Upper lobe of left lung (tissue), 6 donors: ENCODE measurements at regions not wholly inside any gene's neighbourhood (a gene's known extent, or its start where the extent isn't known, plus 50 kb on each side); places are given as distances from the start of the nearest gene placed in this dataset.
A peak's percentile ranks its signal among the peaks of the same experiment; 100 is the strongest.

Source experiments
- ATAC-seq, 2 donors: fragments of 200-7000 bp; cut with Tn5 transposase; one replicate each; pipeline ENCODE4 v1.9.1; 2022; ENCODE audit warnings: mild to moderate bottlenecking in 2 of 2, moderate library complexity in 2 of 2; ENCODE audit not compliant: low FRiP score in 2 of 2
- DNase-seq, 2 donors: peaks; one replicate each; pipeline ENCODE4 v3.0.0-alpha.2; 2019 to 2020
- H3K27ac ChIP-seq, 4 donors: fragments of 200-600 bp; sonication (generic); one replicate each; pipeline ENCODE4 v1.5.1; 2016 to 2019
- H3K27me3 ChIP-seq, 4 donors: fragments of 200-600 bp; sonication (generic); one replicate each; pipeline ENCODE4 v1.5.1; 2017 to 2019
- H3K36me3 ChIP-seq, 4 donors: fragments of 200-600 bp; sonication (generic); one replicate each; pipeline ENCODE4 v1.5.1; 2016 to 2019
- H3K4me1 ChIP-seq, 4 donors: fragments of 200-600 bp; sonication (generic); one replicate each; pipeline ENCODE4 v1.5.1; 2018 to 2019
- H3K4me3 ChIP-seq, 4 donors: fragments of 200-600 bp; sonication (generic); one replicate each; pipeline ENCODE4 v1.5.1; 2017 to 2019; ENCODE audit warnings: mild to moderate bottlenecking in 2 of 4, moderate library complexity in 1 of 4
- H3K9me3 ChIP-seq, 4 donors: fragments of 200-600 bp; sonication (generic); one replicate each; pipeline ENCODE4 v1.5.1; 2018 to 2019
- EP300 ChIP-seq, 4 donors: sonication (generic); formaldehyde crosslinking; IDR thresholded peaks; one replicate each; pipeline ENCODE4 v1.5.1; 2017; ENCODE audit warnings: antibody characterized with exemption in 4 of 4, control low read depth in 2 of 4
- POLR2A ChIP-seq, 4 donors: fragments of 450-650 bp; IDR thresholded peaks; one replicate each; pipeline ENCODE4 v1.5.1; 2016 to 2017; ENCODE audit warnings: antibody characterized with exemption in 4 of 4, mild to moderate bottlenecking in 2 of 4
- POLR2AphosphoS5 ChIP-seq, 2 donors: sonication (generic); formaldehyde crosslinking; IDR thresholded peaks; one replicate each; pipeline ENCODE4 v1.5.1; 2017; ENCODE audit warnings: antibody characterized with exemption in 2 of 2
- WGBS, 2 donors: methylation state at CpG; one replicate each; pipeline ENCODE4 v1.1.5; 2017 to 2018; 5-methylcytosine and 5-hydroxymethylcytosine counted together
- TF ChIP-seq, protein P1 (sequence below), 6 experiments: fragments of 450-650 bp in 4 of 6; fragments of 200-600 bp in 2 of 6; sonication (generic) in 2 of 6; IDR thresholded peaks; one replicate each; pipeline ENCODE4 v1.5.1; 2016 to 2019; ENCODE audit warnings: antibody characterized with exemption in 6 of 6
- donor health status: DM: no; HTN: no; CAD: no; lungs with moderate emphysema.
- donor health status: DM: no; HTN: yes; CAD: no; lungs with severe emphysema.

DNA sequence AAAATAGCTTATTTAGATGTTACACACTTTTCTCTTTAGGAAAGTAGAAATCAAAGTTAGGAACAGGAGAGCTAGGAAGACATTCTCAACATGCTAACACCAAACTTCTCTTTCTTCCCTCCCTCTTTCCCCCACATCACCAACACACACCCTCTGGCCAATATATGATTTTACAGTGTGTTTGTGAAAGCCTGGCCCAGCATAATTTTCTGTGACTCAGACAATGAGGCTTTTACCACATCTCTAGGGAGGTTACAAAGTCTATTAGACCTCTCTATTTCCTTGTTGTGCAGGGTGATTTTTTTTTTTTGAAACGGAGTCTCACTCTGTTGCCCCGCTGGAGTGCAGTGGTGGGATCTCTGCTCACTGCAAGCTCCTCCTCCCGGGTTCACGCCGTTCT is 189.9 kb downstream of the AASDH start:
- 94 to 100% methylated on average over 5 of the region's 5 CpGs for WGBS, 2 donors
- H3K36me3 ChIP-seq, result no peaks in the 10 kb centered on the region
- DNase-seq (no peak), ATAC-seq (peak in 1 of 2 donors; percentile 59)
- H3K27me3 ChIP-seq, result no peaks in the 10 kb centered on the region
- no peaks in the 10 kb centered on the region for H3K4me1 ChIP-seq
- TF ChIP-seq, protein P1, sequence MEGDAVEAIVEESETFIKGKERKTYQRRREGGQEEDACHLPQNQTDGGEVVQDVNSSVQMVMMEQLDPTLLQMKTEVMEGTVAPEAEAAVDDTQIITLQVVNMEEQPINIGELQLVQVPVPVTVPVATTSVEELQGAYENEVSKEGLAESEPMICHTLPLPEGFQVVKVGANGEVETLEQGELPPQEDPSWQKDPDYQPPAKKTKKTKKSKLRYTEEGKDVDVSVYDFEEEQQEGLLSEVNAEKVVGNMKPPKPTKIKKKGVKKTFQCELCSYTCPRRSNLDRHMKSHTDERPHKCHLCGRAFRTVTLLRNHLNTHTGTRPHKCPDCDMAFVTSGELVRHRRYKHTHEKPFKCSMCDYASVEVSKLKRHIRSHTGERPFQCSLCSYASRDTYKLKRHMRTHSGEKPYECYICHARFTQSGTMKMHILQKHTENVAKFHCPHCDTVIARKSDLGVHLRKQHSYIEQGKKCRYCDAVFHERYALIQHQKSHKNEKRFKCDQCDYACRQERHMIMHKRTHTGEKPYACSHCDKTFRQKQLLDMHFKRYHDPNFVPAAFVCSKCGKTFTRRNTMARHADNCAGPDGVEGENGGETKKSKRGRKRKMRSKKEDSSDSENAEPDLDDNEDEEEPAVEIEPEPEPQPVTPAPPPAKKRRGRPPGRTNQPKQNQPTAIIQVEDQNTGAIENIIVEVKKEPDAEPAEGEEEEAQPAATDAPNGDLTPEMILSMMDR (IDR thresholded peaks at IDR 0.05), result no peak
- TF ChIP-seq POLR2A (IDR thresholded peaks at IDR 0.05) (no peak), POLR2AphosphoS5 (IDR thresholded peaks at IDR 0.05) (no peak), EP300 (IDR thresholded peaks at IDR 0.05) (no peak)
- H3K27ac ChIP-seq, result no peak overlapping the region
- H3K9me3 ChIP-seq, result no peaks in the 10 kb centered on the region
- H3K4me3 ChIP-seq, result no peak overlapping the region

GRCh38 chr4:56195025-56195424 is 192.3 kb downstream of the AASDH start:
- no peak for TF ChIP-seq EP300 (IDR thresholded peaks at IDR 0.05)
- TF ChIP-seq POLR2A (IDR thresholded peaks at IDR 0.05), result no peak
- TF ChIP-seq, protein P1 (IDR thresholded peaks at IDR 0.05), result no peak
- no peak for TF ChIP-seq POLR2AphosphoS5 (IDR thresholded peaks at IDR 0.05)
- ATAC-seq (no peak), DNase-seq (no peak)
- Histone ChIP-seq H3K27me3 (no peaks in the 10 kb centered on the region), H3K4me1 (no peaks in the 10 kb centered on the region), H3K27ac (no peak overlapping the region), H3K4me3 (no peak overlapping the region), H3K9me3 (no peaks in the 10 kb centered on the region), H3K36me3 (no peaks in the 10 kb centered on the region)
- 47 to 48% methylated on average over 4 of the region's 4 CpGs for WGBS, 2 donors

- Histone ChIP-seq H3K36me3 (no peaks in the 10 kb centered on the region), H3K27me3 (no peaks in the 10 kb centered on the region), H3K9me3 (no peaks in the 10 kb centered on the region), H3K27ac (no peak overlapping the region), H3K4me3 (no peak overlapping the region), H3K4me1 (no peaks in the 10 kb centered on the region)
- no peak for TF ChIP-seq POLR2AphosphoS5 (IDR thresholded peaks at IDR 0.05)
- TF ChIP-seq, protein P1 (IDR thresholded peaks at IDR 0.05), result no peak
- TF ChIP-seq EP300 (IDR thresholded peaks at IDR 0.05), result no peak
- TF ChIP-seq POLR2A (IDR thresholded peaks at IDR 0.05), result no peak
- DNase-seq (no peak), ATAC-seq (no peak)
- 88 to 94% methylated on average over 6 of the region's 6 CpGs for WGBS, 2 donors
Measured at GRCh38 chr4:56191534-56191933, 195.8 kb downstream of the AASDH start.

- Histone ChIP-seq H3K4me1 (no peaks in the 10 kb centered on the region), H3K36me3 (no peaks in the 10 kb centered on the region), H3K4me3 (no peak overlapping the region), H3K9me3 (no peaks in the 10 kb centered on the region), H3K27me3 (no peaks in the 10 kb centered on the region), H3K27ac (no peak overlapping the region)
- 63 to 68% methylated on average over 6 of the region's 6 CpGs for WGBS, 2 donors
- ATAC-seq (no peak), DNase-seq (no peak)
- TF ChIP-seq POLR2AphosphoS5 (IDR thresholded peaks at IDR 0.05) (no peak), POLR2A (IDR thresholded peaks at IDR 0.05) (no peak), EP300 (IDR thresholded peaks at IDR 0.05) (no peak)
- TF ChIP-seq, protein P1 (IDR thresholded peaks at IDR 0.05), result no peak
Measured at GRCh38 chr4:56187688-56188087, 199.6 kb downstream of the AASDH start.

DNA sequence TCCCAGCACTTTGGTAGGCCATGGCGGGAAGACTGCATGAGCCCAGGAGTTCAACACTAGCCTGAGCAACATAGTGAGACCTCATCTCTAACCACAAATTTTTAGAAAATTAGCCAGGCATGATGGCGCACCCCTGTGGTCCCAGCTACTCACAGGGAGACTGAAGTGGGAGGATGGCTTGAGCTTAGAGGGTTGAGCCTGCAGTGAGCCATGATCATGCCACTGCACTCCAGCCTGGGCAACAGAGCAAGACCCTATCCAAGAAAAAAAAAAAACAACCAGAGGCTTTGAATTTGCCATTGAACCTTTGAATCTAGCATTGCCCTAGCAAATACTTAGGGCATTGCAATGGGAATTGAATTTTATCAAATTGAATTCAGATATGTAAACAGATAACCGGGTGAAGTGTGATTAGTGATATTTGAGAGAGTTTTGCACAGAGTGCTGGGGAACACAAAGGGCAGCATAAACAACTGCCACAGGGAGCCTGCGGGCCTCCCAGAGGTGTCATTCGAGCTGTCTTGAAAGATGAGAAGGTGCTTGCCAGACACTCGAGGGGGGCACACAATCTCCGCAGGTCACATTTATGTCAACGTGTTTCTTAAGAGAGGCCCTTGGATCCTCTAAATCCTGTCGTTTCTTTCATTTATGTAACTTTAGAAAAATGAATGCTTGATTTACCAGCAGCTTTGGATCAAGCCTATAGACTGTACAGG is 200.3 kb downstream of the AASDH start:
- H3K9me3 ChIP-seq, result no peaks in the 10 kb centered on the region
- no peaks in the 10 kb centered on the region for H3K36me3 ChIP-seq
- no peak for ATAC-seq
- H3K4me1 ChIP-seq, result no peaks in the 10 kb centered on the region
- no peak for DNase-seq
- WGBS, 2 donors, result 53 to 61% methylated on average over 8 to 9 of the region's 9 CpGs
- no peak overlapping the region for H3K27ac ChIP-seq
- no peak overlapping the region for H3K4me3 ChIP-seq
- no peak for TF ChIP-seq EP300 (IDR thresholded peaks at IDR 0.05)
- TF ChIP-seq POLR2A (IDR thresholded peaks at IDR 0.05), result no peak
- TF ChIP-seq POLR2AphosphoS5 (IDR thresholded peaks at IDR 0.05), result no peak
- TF ChIP-seq, protein P1 (IDR thresholded peaks at IDR 0.05), result no peak
- no peaks in the 10 kb centered on the region for H3K27me3 ChIP-seq
